Stomach (tissue), 4 donors: ENCODE measurements at regions not wholly inside any gene's neighbourhood (a gene's known extent, or its start where the extent isn't known, plus 50 kb on each side); places are given as distances from the start of the nearest gene placed in this dataset.

Experiments used
- CTCF ChIP-seq, 7 experiments: fragments of 450-650 bp in 4 of 7; fragments of 200-600 bp in 3 of 7; sonication (generic) in 3 of 7; IDR thresholded peaks; one replicate each; pipeline ENCODE4 v1.5.1; 2016 to 2019; ENCODE audit warnings: antibody characterized with exemption in 7 of 7, control low read depth in 2 of 7, mild to moderate bottlenecking in 1 of 7
- EP300 ChIP-seq: sonication (generic); formaldehyde crosslinking; IDR thresholded peaks from one replicate; pipeline ENCODE4 v1.6.1; 2017; ENCODE audit warnings: antibody characterized with exemption
- POLR2A ChIP-seq, 4 donors: fragments of 450-650 bp; IDR thresholded peaks; one replicate each; pipeline ENCODE4 v1.6.1; 2016; ENCODE audit warnings: antibody characterized with exemption in 4 of 4, control low read depth in 2 of 4, mild to moderate bottlenecking in 1 of 4, moderate library complexity in 1 of 4
- POLR2AphosphoS5 ChIP-seq, 3 donors: sonication (generic); formaldehyde crosslinking; IDR thresholded peaks; one replicate each; pipeline ENCODE4 v1.6.1; 2016; ENCODE audit warnings: antibody characterized with exemption in 3 of 3

- TF ChIP-seq POLR2A (IDR thresholded peaks at IDR 0.05) (no peak), CTCF (IDR thresholded peaks at IDR 0.05) (no peak), EP300 (no peak), POLR2AphosphoS5 (IDR thresholded peaks at IDR 0.05) (no peak)
These were observed 174.3 kb downstream of the TTLL2 start for GRCh38 chr6:167499161-167499660.
